ENCODE measurements at regions not wholly inside any gene's neighbourhood (a gene's known extent, or its start where the extent isn't known, plus 50 kb on each side); places are given as distances from the start of the nearest gene placed in this dataset.

DNA sequence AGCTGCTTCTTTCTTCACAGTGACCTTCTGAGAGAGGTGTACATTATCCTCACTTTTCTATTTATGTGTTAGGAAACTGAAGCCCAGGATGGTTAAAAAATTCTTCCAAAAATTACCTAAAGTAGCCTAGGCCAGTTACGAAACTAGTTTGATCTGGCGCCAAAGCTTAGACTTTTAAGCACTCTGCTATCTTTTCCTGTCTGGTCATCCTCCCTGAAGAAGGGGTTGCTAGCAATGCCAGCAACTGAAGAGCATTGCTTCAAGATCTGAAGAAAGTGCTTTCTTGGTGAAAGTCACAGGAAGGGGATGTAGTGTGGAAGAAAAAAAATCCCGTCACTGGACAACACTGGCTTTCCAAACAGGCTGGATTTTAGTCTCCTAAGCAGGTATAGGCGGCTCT, 618.8 kb upstream of the GRM7 start:
- TF ChIP-seq CTCF (conservative IDR thresholded peaks at IDR 0.05), result no peak
- H3K9me3 Mint-ChIP-seq, result no peaks in the 10 kb centered on the region
- H3K4me1 Mint-ChIP-seq, result peaks cover 7% of the 10 kb centered on the region
- no peaks in the 10 kb centered on the region for H3K36me3 Mint-ChIP-seq (ENCODE audit: low read depth)
- no peaks in the 10 kb centered on the region for H3K27me3 Mint-ChIP-seq (ENCODE audit: low read depth)
- no peak overlapping the region for H3K27ac Mint-ChIP-seq (ENCODE audit: unreplicated experiment)
- H3K4me3 Mint-ChIP-seq, result no peak overlapping the region
- DNase-seq (ENCODE audit: low read depth, low spot score), result no peak

DNA sequence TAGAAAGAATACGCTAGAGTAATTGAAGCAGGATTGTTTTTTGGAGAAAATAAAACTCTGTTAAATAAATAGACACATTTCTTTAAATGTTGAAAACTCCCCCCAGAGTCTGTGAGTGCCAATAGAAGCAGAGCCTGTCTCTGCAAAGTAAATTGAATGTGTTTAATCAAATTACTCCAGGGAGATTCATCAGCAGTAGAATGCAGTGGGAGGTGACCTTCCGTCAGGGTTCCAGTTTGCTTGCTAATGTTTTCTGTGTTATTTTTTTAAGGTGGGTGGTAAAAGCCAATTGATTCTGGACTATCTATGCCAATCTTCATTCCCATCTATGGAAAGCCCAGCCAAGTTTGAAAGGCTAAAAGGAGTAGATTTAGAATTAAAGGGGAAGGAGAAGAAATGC, 612.4 kb upstream of the GRM7 start:
- Mint-ChIP-seq H3K4me1 (peaks cover 12% of the 10 kb centered on the region), H3K27me3 (ENCODE audit: low read depth) (no peaks in the 10 kb centered on the region), H3K9me3 (no peaks in the 10 kb centered on the region), H3K36me3 (ENCODE audit: low read depth) (no peaks in the 10 kb centered on the region), H3K4me3 (no peak overlapping the region), H3K27ac (ENCODE audit: unreplicated experiment) (no peak overlapping the region)
- no peak for DNase-seq (ENCODE audit: low read depth, low spot score)
- no peak for TF ChIP-seq CTCF (conservative IDR thresholded peaks at IDR 0.05)

DNA sequence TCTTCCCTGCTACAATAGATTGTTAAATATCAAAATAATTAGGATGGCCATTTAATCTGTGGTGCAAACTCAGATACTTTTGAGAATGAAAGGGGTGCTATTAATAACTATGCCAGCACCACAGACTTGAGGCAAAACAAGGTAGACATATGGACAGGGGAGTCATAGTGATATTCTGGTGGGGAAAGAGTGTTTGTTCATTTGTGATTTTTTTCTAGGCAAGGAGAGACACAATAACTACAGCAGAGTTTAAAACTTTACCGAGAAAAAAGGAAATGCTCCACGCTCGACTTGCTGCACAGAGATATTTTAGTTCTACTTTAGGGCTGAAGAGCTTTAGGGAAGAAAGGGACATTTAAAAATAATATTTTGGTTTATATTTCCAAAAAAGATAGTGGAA, 611.2 kb upstream of the GRM7 start:
- Mint-ChIP-seq H3K27ac (ENCODE audit: unreplicated experiment) (no peak overlapping the region), H3K9me3 (peaks cover 7% of the 10 kb centered on the region), H3K36me3 (ENCODE audit: low read depth) (no peaks in the 10 kb centered on the region), H3K4me1 (peaks cover 12% of the 10 kb centered on the region), H3K27me3 (ENCODE audit: low read depth) (no peaks in the 10 kb centered on the region), H3K4me3 (no peak overlapping the region)
- no peak for TF ChIP-seq CTCF (conservative IDR thresholded peaks at IDR 0.05)
- no peak for DNase-seq (ENCODE audit: low read depth, low spot score)

DNA sequence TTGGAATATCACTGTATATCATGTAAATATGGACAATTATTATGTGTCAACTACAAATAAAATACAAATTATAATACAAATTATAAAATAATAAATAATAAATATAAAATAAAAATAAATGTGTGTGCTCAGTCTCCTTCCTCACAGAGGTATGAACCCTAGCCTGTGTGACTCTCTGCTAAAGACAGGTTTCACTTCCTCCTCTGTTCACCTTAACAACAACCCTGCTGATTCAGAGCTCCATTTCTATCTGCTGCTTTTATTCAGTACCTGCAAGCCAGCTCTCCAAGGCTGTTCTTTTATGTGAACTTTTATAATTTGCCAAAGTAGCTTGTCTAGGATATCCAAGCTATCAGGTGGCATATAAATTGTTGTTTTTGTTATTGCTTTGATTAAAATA, 610.7 kb upstream of the GRM7 start:
- Mint-ChIP-seq H3K4me1 (peaks cover 12% of the 10 kb centered on the region), H3K9me3 (peaks cover 8% of the 10 kb centered on the region), H3K36me3 (ENCODE audit: low read depth) (no peaks in the 10 kb centered on the region), H3K4me3 (no peak overlapping the region), H3K27me3 (ENCODE audit: low read depth) (no peaks in the 10 kb centered on the region), H3K27ac (ENCODE audit: unreplicated experiment) (no peak overlapping the region)
- TF ChIP-seq CTCF (conservative IDR thresholded peaks at IDR 0.05), result no peak
- DNase-seq (ENCODE audit: low read depth, low spot score), result no peak

DNA sequence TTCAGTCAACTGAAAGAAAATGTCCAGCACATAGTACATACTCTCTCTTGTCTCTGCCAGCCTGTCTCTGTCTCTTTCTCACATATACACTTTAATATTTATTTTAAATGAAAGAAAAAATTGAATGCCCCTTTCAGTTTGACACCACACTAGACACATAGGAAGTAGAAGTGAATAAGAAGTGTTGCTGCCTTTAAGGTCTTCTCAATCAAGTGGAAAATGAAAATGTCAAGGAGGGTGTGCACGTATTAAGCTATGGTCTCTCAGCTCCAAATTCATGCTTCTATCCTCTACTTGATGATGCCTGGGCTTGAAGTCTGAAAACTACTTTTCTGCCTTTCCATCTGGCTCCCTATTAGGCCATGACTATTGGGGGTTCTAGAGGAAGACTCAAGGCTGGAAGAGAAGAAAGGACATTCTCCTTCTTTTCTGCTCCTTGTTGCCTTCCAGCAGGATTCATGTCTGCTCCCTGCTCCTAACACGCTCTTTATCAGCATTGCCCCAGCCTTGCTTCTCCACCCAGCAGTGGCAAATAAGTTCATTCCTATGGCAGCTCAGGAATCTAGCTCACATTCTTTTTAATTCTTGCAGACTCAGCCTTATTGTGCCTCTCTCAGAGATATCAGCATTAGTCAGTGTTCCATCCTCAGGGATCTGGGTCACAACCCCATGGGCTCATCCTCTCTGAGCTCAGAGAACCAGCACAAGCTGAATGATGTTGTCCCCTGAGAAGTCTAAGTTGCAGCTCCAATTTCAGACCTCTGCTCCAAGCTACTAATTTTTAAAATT, 609.1 kb upstream of the GRM7 start:
- peaks cover 12% of the 10 kb centered on the region for H3K4me1 Mint-ChIP-seq
- H3K36me3 Mint-ChIP-seq (ENCODE audit: low read depth), result no peaks in the 10 kb centered on the region
- no peak for TF ChIP-seq CTCF (conservative IDR thresholded peaks at IDR 0.05)
- DNase-seq (ENCODE audit: low read depth, low spot score), result no peak
- no peaks in the 10 kb centered on the region for H3K27me3 Mint-ChIP-seq (ENCODE audit: low read depth)
- peaks cover 11% of the 10 kb centered on the region for H3K9me3 Mint-ChIP-seq
- H3K27ac Mint-ChIP-seq (ENCODE audit: unreplicated experiment), result no peak overlapping the region
- H3K4me3 Mint-ChIP-seq, result no peak overlapping the region

Data from neural crest cell (in vitro differentiated cells).